GM12892 (cell line): ENCODE measurements at regions not wholly inside any gene's neighbourhood (a gene's known extent, or its start where the extent isn't known, plus 50 kb on each side); places are given as distances from the start of the nearest gene placed in this dataset.

Experiments used
- POLR2A ChIP-seq: IDR thresholded peaks from 2 replicates; pipeline ENCODE4 v1.6.1; 2011; ENCODE audit warnings: low read depth, low read length, control low read depth
- POLR2AphosphoS5 ChIP-seq: IDR thresholded peaks from 2 replicates; pipeline ENCODE4 v1.6.1; 2011; ENCODE audit warnings: low read depth, low read length, control low read depth

DNA sequence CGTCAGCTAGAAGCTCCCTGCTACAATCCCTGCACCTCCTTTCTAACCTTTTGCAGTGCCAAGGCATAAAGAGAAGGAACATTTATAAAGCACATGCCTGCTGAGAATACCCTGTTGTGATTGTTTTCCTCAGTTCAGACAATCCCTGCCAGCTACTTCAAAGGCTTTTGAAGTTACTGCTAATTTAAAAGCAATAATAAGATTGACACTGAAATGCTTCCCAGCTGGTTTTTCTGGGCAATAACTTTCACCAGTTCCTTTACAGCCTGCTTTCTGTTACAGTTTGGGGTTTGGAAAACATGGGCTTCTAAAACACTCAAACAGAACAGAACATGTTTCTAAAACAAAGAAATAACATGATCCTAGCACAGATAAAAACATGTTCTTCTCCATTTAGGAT is 232.3 kb upstream of the CPEB2 start:
- TF ChIP-seq POLR2A = no peak
- TF ChIP-seq POLR2AphosphoS5 = no peak
